ENCODE measurements at regions not wholly inside any gene's neighbourhood (a gene's known extent, or its start where the extent isn't known, plus 50 kb on each side); places are given as distances from the start of the nearest gene placed in this dataset.
A peak's percentile ranks its signal among the peaks of the same experiment; 100 is the strongest.

- no peak overlapping the region for H3K4me3 ChIP-seq
- 60 to 77% (median 62%) methylated on average over 5 of the region's 5 CpGs for WGBS, 5 donors
- intact Hi-C loops (cut with DNase I; ENCODE audit: low total_unique reads), result no loop called here
- DNase-seq, result no peak
- no peak overlapping the region for H3K27ac ChIP-seq
- TF ChIP-seq CTCF (IDR thresholded peaks at IDR 0.05), result no peak
- TF ChIP-seq POLR2A (IDR thresholded peaks at IDR 0.05), result no peak
- TF ChIP-seq POLR2AphosphoS5 (IDR thresholded peaks at IDR 0.05), result no peak
- no peak for TF ChIP-seq EP300 (IDR thresholded peaks at IDR 0.05)
- H3K4me1 ChIP-seq, result no peaks in the 10 kb centered on the region
- H3K27me3 ChIP-seq, result no peaks in the 10 kb centered on the region
- no peaks in the 10 kb centered on the region for H3K36me3 ChIP-seq
- peaks cover 0 to 8% (median 3%) of the 10 kb centered on the region in 4 donors for H3K9me3 ChIP-seq
Measured at GRCh38 chr11:92750794-92751193, 218.7 kb upstream of the MTNR1B start.

- peak in 1 of 2 donors; percentile 18 for DNase-seq
Measured at GRCh38 chr11:92751594-92751993, 217.9 kb upstream of the MTNR1B start.

GRCh38 chr11:92752122-92752521 lies 217.3 kb upstream of the MTNR1B start:
- no peak overlapping the region for H3K27ac ChIP-seq
- no peaks in the 10 kb centered on the region for H3K4me1 ChIP-seq
- DNase-seq, result no peak
- no peaks in the 10 kb centered on the region for H3K36me3 ChIP-seq
- WGBS, 5 donors, result 40 to 61% (median 44%) methylated on average over 1 of the region's 1 CpG
- intact Hi-C loops (cut with DNase I; ENCODE audit: low total_unique reads), result no loop called here
- no peaks in the 10 kb centered on the region for H3K27me3 ChIP-seq
- peaks cover 0 to 3% (median 1%) of the 10 kb centered on the region in 4 donors for H3K9me3 ChIP-seq
- H3K4me3 ChIP-seq, result no peak overlapping the region
- TF ChIP-seq POLR2A (IDR thresholded peaks at IDR 0.05) (no peak), POLR2AphosphoS5 (IDR thresholded peaks at IDR 0.05) (no peak), EP300 (IDR thresholded peaks at IDR 0.05) (no peak), CTCF (IDR thresholded peaks at IDR 0.05) (no peak)

More at GRCh38 chr11:92751594-92751993, 217.9 kb upstream of the MTNR1B start:
- Histone ChIP-seq H3K9me3 (peaks cover 0 to 8% (median 3%) of the 10 kb centered on the region in 4 donors), H3K4me1 (no peaks in the 10 kb centered on the region), H3K27ac (no peak overlapping the region), H3K4me3 (no peak overlapping the region), H3K36me3 (no peaks in the 10 kb centered on the region), H3K27me3 (no peaks in the 10 kb centered on the region)
- intact Hi-C loops (cut with DNase I; ENCODE audit: low total_unique reads), result no loop called here
- TF ChIP-seq POLR2A (IDR thresholded peaks at IDR 0.05), result no peak
- TF ChIP-seq POLR2AphosphoS5 (IDR thresholded peaks at IDR 0.05), result no peak
- no peak for TF ChIP-seq CTCF (IDR thresholded peaks at IDR 0.05)
- no peak for TF ChIP-seq EP300 (IDR thresholded peaks at IDR 0.05)
- 69 to 80% (median 77%) methylated on average over 11 of the region's 11 CpGs for WGBS, 5 donors

- DNase-seq, result no peak
- H3K27ac ChIP-seq, result no peak overlapping the region
- H3K9me3 ChIP-seq, result no peaks in the 10 kb centered on the region
- TF ChIP-seq CTCF (IDR thresholded peaks at IDR 0.05), result no peak
- no peak for TF ChIP-seq POLR2AphosphoS5 (IDR thresholded peaks at IDR 0.05)
- no peak for TF ChIP-seq POLR2A (IDR thresholded peaks at IDR 0.05)
- no peak for TF ChIP-seq EP300 (IDR thresholded peaks at IDR 0.05)
- H3K36me3 ChIP-seq, result no peaks in the 10 kb centered on the region
- WGBS, 5 donors, result 82 to 93% (median 83%) methylated on average over 3 of the region's 3 CpGs
- intact Hi-C loops (cut with DNase I; ENCODE audit: low total_unique reads), result no loop called here
- H3K4me3 ChIP-seq, result no peak overlapping the region
- H3K4me1 ChIP-seq, result no peaks in the 10 kb centered on the region
- no peaks in the 10 kb centered on the region for H3K27me3 ChIP-seq
Measured at GRCh38 chr11:92753161-92753560, 216.3 kb upstream of the MTNR1B start.

Data from stomach (tissue), 8 donors.